ENCODE measurements at regions not wholly inside any gene's neighbourhood (a gene's known extent, or its start where the extent isn't known, plus 50 kb on each side); places are given as distances from the start of the nearest gene placed in this dataset.

GRCh38 chr13:20351281-20352022 is 119.3 kb upstream of the GJB6 start:
- Histone ChIP-seq H3K4me3 (replicated peaks in 1 of 4; ENCODE audit: control extremely low read depth in 1 of 4, insufficient read depth in 1 of 4, low read depth in 3 of 4, low read length in 4 of 4) (no peak overlapping the region), H4K20me1 (ENCODE audit: control insufficient read depth, extremely low read depth, insufficient read depth, low read length) (no peaks in the 10 kb centered on the region), H3K27me3 (ENCODE audit: control insufficient read depth, insufficient read depth, low read length) (no peaks in the 10 kb centered on the region), H3K36me3 (ENCODE audit: control insufficient read depth, insufficient read depth, low read length) (no peaks in the 10 kb centered on the region), H3K9ac (ENCODE audit: insufficient read depth, low read length) (no peak overlapping the region), H3K4me2 (ENCODE audit: extremely low read depth, insufficient read depth, low read length) (no peak overlapping the region), H3K79me2 (ENCODE audit: control insufficient read depth, insufficient read depth, low read length) (no peaks in the 10 kb centered on the region), H3K9me3 (ENCODE audit: control insufficient read depth, insufficient read depth, low read depth, low read length) (no peaks in the 10 kb centered on the region), H3K4me1 (ENCODE audit: control insufficient read depth, extremely low read depth, insufficient read depth, low read length) (no peaks in the 10 kb centered on the region), H2AFZ (ENCODE audit: low read length) (no peak overlapping the region), H3K27ac (ENCODE audit: insufficient read depth, low read length) (no peak overlapping the region)
- TF ChIP-seq EZH2 (IDR thresholded peaks at IDR 0.05; ENCODE audit: low read length, missing control alignments), result no peak
- TF ChIP-seq CTCF (conservative IDR thresholded peaks at IDR 0.05 in 1 of 2, IDR thresholded peaks at IDR 0.05 in 1 of 2; ENCODE audit: low read depth in 1 of 2, low read length in 2 of 2), result no peak
- DNase-seq (ENCODE audit: low read depth in 2 of 2), result peak; percentile 56 to 96

- H3K9me3 ChIP-seq (ENCODE audit: control insufficient read depth, insufficient read depth, low read depth, low read length), result no peaks in the 10 kb centered on the region
- no peaks in the 10 kb centered on the region for H4K20me1 ChIP-seq (ENCODE audit: control insufficient read depth, extremely low read depth, insufficient read depth, low read length)
- H3K4me3 ChIP-seq (replicated peaks in 1 of 4; ENCODE audit: control extremely low read depth in 1 of 4, insufficient read depth in 1 of 4, low read depth in 3 of 4, low read length in 4 of 4), result no peak overlapping the region
- H3K4me1 ChIP-seq (ENCODE audit: control insufficient read depth, extremely low read depth, insufficient read depth, low read length), result no peaks in the 10 kb centered on the region
- no peaks in the 10 kb centered on the region for H3K27me3 ChIP-seq (ENCODE audit: control insufficient read depth, insufficient read depth, low read length)
- H3K4me2 ChIP-seq (ENCODE audit: extremely low read depth, insufficient read depth, low read length), result no peak overlapping the region
- TF ChIP-seq CTCF (conservative IDR thresholded peaks at IDR 0.05 in 1 of 2, IDR thresholded peaks at IDR 0.05 in 1 of 2; ENCODE audit: low read depth in 1 of 2, low read length in 2 of 2) (no peak), EZH2 (IDR thresholded peaks at IDR 0.05; ENCODE audit: low read length, missing control alignments) (no peak)
- DNase-seq (ENCODE audit: low read depth in 2 of 2), result peak in 1 of 2 donors; percentile 29
- no peaks in the 10 kb centered on the region for H3K36me3 ChIP-seq (ENCODE audit: control insufficient read depth, insufficient read depth, low read length)
- H3K9ac ChIP-seq (ENCODE audit: insufficient read depth, low read length), result no peak overlapping the region
- H2AFZ ChIP-seq (ENCODE audit: low read length), result no peak overlapping the region
- H3K27ac ChIP-seq (ENCODE audit: insufficient read depth, low read length), result no peak overlapping the region
- H3K79me2 ChIP-seq (ENCODE audit: control insufficient read depth, insufficient read depth, low read length), result no peaks in the 10 kb centered on the region
Observed at GRCh38 chr13:20350819-20351218, 118.7 kb upstream of the GJB6 start.

- no peak overlapping the region for H3K4me3 ChIP-seq (replicated peaks in 1 of 4; ENCODE audit: control extremely low read depth in 1 of 4, insufficient read depth in 1 of 4, low read depth in 3 of 4, low read length in 4 of 4)
- TF ChIP-seq EZH2 (IDR thresholded peaks at IDR 0.05; ENCODE audit: low read length, missing control alignments), result no peak
- no peak for TF ChIP-seq CTCF (conservative IDR thresholded peaks at IDR 0.05 in 1 of 2, IDR thresholded peaks at IDR 0.05 in 1 of 2; ENCODE audit: low read depth in 1 of 2, low read length in 2 of 2)
- no peak overlapping the region for H2AFZ ChIP-seq (ENCODE audit: low read length)
- no peak overlapping the region for H3K4me2 ChIP-seq (ENCODE audit: extremely low read depth, insufficient read depth, low read length)
- H3K27me3 ChIP-seq (ENCODE audit: control insufficient read depth, insufficient read depth, low read length), result no peaks in the 10 kb centered on the region
- H3K27ac ChIP-seq (ENCODE audit: insufficient read depth, low read length), result no peak overlapping the region
- H3K4me1 ChIP-seq (ENCODE audit: control insufficient read depth, extremely low read depth, insufficient read depth, low read length), result no peaks in the 10 kb centered on the region
- no peaks in the 10 kb centered on the region for H3K79me2 ChIP-seq (ENCODE audit: control insufficient read depth, insufficient read depth, low read length)
- H3K36me3 ChIP-seq (ENCODE audit: control insufficient read depth, insufficient read depth, low read length), result no peaks in the 10 kb centered on the region
- H4K20me1 ChIP-seq (ENCODE audit: control insufficient read depth, extremely low read depth, insufficient read depth, low read length), result no peaks in the 10 kb centered on the region
- no peaks in the 10 kb centered on the region for H3K9me3 ChIP-seq (ENCODE audit: control insufficient read depth, insufficient read depth, low read depth, low read length)
- no peak overlapping the region for H3K9ac ChIP-seq (ENCODE audit: insufficient read depth, low read length)
- DNase-seq (ENCODE audit: low read depth in 2 of 2), result no peak
Observed at GRCh38 chr13:20350382-20350763, 118.3 kb upstream of the GJB6 start.
